Activated CD4-positive, CD25-positive, alpha-beta regulatory T cell treated with anti-CD3 and anti-CD28 coated beads, Interleukin-2, amount 50 U/mL, for 72 hours (primary cell): ENCODE measurements at regions not wholly inside any gene's neighbourhood (a gene's known extent, or its start where the extent isn't known, plus 50 kb on each side); places are given as distances from the start of the nearest gene placed in this dataset.

Experiments
- DNase-seq: peaks from one replicate; pipeline ENCODE4 v3.0.0; 2021

GRCh38 chr15:62727501-62727900 is 315.0 kb upstream of the TPM1 start:
- no peak for DNase-seq

- no peak for DNase-seq
These were observed 311.7 kb upstream of the TPM1 start for GRCh38 chr15:62730825-62731224.

GRCh38 chr15:62732078-62732477 is 310.5 kb upstream of the TPM1 start:
- DNase-seq, result no peak

- no peak for DNase-seq
These were observed 307.8 kb upstream of the TPM1 start for GRCh38 chr15:62734706-62735105.

GRCh38 chr15:62736756-62737155 is 305.8 kb upstream of the TPM1 start:
- no peak for DNase-seq

GRCh38 chr15:62737551-62737950 is 305.0 kb upstream of the TPM1 start:
- DNase-seq, result no peak

- no peak for DNase-seq
These were observed 303.5 kb upstream of the TPM1 start for GRCh38 chr15:62739082-62739481.

GRCh38 chr15:62739507-62739906 is 303.0 kb upstream of the TPM1 start:
- no peak for DNase-seq

- DNase-seq, result no peak
These were observed 302.2 kb upstream of the TPM1 start for GRCh38 chr15:62740141-62741004.

- no peak for DNase-seq
These were observed 301.4 kb upstream of the TPM1 start for GRCh38 chr15:62741106-62741505.

- DNase-seq, result peak; percentile 38
These were observed 300.0 kb upstream of the TPM1 start for GRCh38 chr15:62742409-62743171.

- no peak for DNase-seq
These were observed 296.8 kb upstream of the TPM1 start for GRCh38 chr15:62745621-62746225.

GRCh38 chr15:62748196-62748595 is 294.4 kb upstream of the TPM1 start:
- no peak for DNase-seq

- DNase-seq, result no peak
These were observed 293.3 kb upstream of the TPM1 start for GRCh38 chr15:62749036-62749815.

- DNase-seq, result no peak
These were observed 292.1 kb upstream of the TPM1 start for GRCh38 chr15:62750471-62750870.

GRCh38 chr15:62752657-62753517 is 289.7 kb upstream of the TPM1 start:
- DNase-seq, result no peak

GRCh38 chr15:62753518-62754221 is 288.9 kb upstream of the TPM1 start:
- DNase-seq, result no peak

GRCh38 chr15:62756326-62756994 is 286.1 kb upstream of the TPM1 start:
- no peak for DNase-seq

- DNase-seq, result no peak
These were observed 285.6 kb upstream of the TPM1 start for GRCh38 chr15:62756995-62757360.

GRCh38 chr15:62757535-62757934 is 285.0 kb upstream of the TPM1 start:
- DNase-seq, result no peak
